DOHH2 (cell line): ENCODE measurements at regions not wholly inside any gene's neighbourhood (a gene's known extent, or its start where the extent isn't known, plus 50 kb on each side); places are given as distances from the start of the nearest gene placed in this dataset.

Experiments
- H3F3A ChIP-seq: fragments of 200-600 bp; sonication (generic), shearing (Covaris generic); 2 replicates; pipeline ENCODE4 v1.6.0; 2016; ENCODE audit warnings: antibody characterized with exemption, mild to moderate bottlenecking; ENCODE audit not compliant: control insufficient read depth, insufficient read depth
- H3K27ac ChIP-seq: fragments of 200-600 bp; sonication (generic); 2 replicates; pipeline ENCODE4 v1.5.1; 2014; ENCODE audit warnings: low read depth, mild to moderate bottlenecking, low read length, moderate library complexity
- H3K27me3 ChIP-seq: fragments of 200-600 bp; sonication (generic); 2 replicates; pipeline ENCODE4 v1.6.1; 2014; ENCODE audit warnings: mild to moderate bottlenecking, low read length, mixed read lengths; ENCODE audit not compliant: control insufficient read depth
- H3K36me3 ChIP-seq: fragments of 200-600 bp; sonication (generic); 2 replicates; pipeline ENCODE4 v1.6.1; 2014; ENCODE audit warnings: mild to moderate bottlenecking, low read length, moderate library complexity, mixed read lengths; ENCODE audit not compliant: control insufficient read depth
- H3K4me1 ChIP-seq: fragments of 200-600 bp; sonication (generic); 2 replicates; pipeline ENCODE4 v1.6.1; 2014; ENCODE audit warnings: mild to moderate bottlenecking, low read length, mixed read lengths; ENCODE audit not compliant: control insufficient read depth
- H3K4me2 ChIP-seq: fragments of 200-600 bp; sonication (generic); 2 replicates; pipeline ENCODE4 v1.6.0; 2014; ENCODE audit warnings: mild to moderate bottlenecking, low read length, moderate library complexity
- H3K4me3 ChIP-seq: fragments of 200-600 bp; sonication (generic); 2 replicates; pipeline ENCODE4 v1.5.1; 2014; ENCODE audit warnings: mild to moderate bottlenecking, low read length, mixed read lengths
- H3K79me2 ChIP-seq: fragments of 200-600 bp; sonication (generic); 2 replicates; pipeline ENCODE4 v1.6.1; 2014; ENCODE audit warnings: mild to moderate bottlenecking, low read length, mixed read lengths; ENCODE audit not compliant: control insufficient read depth
- H3K9me2 ChIP-seq: fragments of 200-600 bp; sonication (generic); replicated peaks from 2 replicates; pipeline ENCODE4 v1.6.1; 2014; ENCODE audit warnings: mild to moderate bottlenecking, low read length, mixed read lengths; ENCODE audit not compliant: control insufficient read depth
- H3K9me3 ChIP-seq: fragments of 200-600 bp; sonication (generic); 2 replicates; pipeline ENCODE4 v1.6.1; 2014; ENCODE audit warnings: antibody characterized with exemption, low read length, mixed read lengths; ENCODE audit not compliant: control insufficient read depth, insufficient read depth
- H4K20me1 ChIP-seq: fragments of 200-600 bp; sonication (generic); 2 replicates; pipeline ENCODE4 v1.6.0; 2014; ENCODE audit warnings: low read depth, mild to moderate bottlenecking, antibody characterized with exemption, low read length, moderate library complexity; ENCODE audit not compliant: control insufficient read depth, insufficient read depth
- EZH2phosphoT487 ChIP-seq: fragments of 200-600 bp; sonication (generic); IDR thresholded peaks from 2 replicates; pipeline ENCODE4 v1.6.1; 2017; ENCODE audit warnings: borderline replicate concordance, mild to moderate bottlenecking, antibody characterized with exemption, low read length, moderate library complexity, mixed read lengths
- TF ChIP-seq, protein P1 (sequence below): fragments of 200-600 bp; sonication (generic); IDR thresholded peaks from one replicate; pipeline ENCODE4 v1.5.1; 2014; ENCODE audit warnings: antibody characterized with exemption, mild to moderate bottlenecking, low read depth, low read length; ENCODE audit not compliant: poor library complexity, severe bottlenecking

DNA sequence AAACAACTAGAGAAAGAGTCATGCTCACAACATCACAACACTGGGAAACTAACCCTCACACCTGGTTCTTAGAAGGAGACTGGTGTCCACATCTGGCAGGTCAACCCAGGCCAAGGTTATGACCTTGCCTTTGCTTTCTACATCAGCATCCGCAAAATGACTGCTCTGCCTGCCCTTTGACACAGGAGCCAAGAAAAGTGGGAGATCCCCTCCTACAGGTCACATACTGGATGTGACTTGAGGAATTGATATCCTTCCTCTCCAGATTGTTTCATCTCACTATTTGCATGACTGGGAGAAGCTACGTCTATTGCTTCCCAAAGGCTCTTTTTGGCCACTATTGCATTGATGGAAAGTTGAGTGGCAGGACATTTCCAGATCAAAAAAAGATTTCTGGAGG is 115.5 kb downstream of the MIS18A start:
- Histone ChIP-seq H4K20me1 (no peaks in the 10 kb centered on the region), H3K9me2 (no peaks in the 10 kb centered on the region), H3K27me3 (peaks cover 8% of the 10 kb centered on the region; the same call in 1 of the 2 replicates), H3K4me2 (no peak overlapping the region), H3K27ac (no peak overlapping the region), H3F3A (no peaks in the 10 kb centered on the region), H3K4me3 (no peak overlapping the region), H3K9me3 (no peaks in the 10 kb centered on the region), H3K36me3 (no peaks in the 10 kb centered on the region), H3K79me2 (no peaks in the 10 kb centered on the region), H3K4me1 (no peaks in the 10 kb centered on the region)
- TF ChIP-seq, protein P1, sequence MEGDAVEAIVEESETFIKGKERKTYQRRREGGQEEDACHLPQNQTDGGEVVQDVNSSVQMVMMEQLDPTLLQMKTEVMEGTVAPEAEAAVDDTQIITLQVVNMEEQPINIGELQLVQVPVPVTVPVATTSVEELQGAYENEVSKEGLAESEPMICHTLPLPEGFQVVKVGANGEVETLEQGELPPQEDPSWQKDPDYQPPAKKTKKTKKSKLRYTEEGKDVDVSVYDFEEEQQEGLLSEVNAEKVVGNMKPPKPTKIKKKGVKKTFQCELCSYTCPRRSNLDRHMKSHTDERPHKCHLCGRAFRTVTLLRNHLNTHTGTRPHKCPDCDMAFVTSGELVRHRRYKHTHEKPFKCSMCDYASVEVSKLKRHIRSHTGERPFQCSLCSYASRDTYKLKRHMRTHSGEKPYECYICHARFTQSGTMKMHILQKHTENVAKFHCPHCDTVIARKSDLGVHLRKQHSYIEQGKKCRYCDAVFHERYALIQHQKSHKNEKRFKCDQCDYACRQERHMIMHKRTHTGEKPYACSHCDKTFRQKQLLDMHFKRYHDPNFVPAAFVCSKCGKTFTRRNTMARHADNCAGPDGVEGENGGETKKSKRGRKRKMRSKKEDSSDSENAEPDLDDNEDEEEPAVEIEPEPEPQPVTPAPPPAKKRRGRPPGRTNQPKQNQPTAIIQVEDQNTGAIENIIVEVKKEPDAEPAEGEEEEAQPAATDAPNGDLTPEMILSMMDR: no peak
- no peak for TF ChIP-seq EZH2phosphoT487

DNA sequence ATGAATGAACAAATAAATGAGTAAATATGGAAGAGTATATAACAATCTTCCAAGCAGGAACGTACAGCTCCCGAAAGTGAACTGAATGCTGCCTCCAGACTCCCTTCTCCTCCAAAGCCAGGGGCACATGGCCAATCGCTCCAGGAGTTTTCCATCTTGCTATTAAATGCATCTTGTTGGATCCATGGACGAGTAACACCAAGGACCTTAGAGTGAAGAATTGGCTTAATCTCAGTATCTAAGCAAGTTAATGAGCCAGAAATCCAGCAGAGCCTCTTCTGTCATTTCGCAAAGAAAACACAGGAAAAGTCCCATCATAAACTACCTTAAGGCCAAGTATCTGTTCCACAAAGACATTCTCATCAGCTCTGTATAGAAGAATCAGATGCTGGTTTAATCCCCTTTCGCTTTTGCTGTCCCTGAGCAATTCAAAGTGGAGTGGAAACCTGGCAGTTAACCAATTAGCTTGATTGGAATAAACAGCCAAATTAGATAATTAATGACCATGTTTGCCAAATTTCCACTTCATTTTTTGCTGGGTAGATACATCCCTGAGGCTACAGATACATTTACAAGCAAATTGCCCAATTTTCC is 116.0 kb downstream of the MIS18A start:
- Histone ChIP-seq H3K79me2 (no peaks in the 10 kb centered on the region), H3K9me2 (no peaks in the 10 kb centered on the region), H3K4me2 (no peak overlapping the region), H3K9me3 (no peaks in the 10 kb centered on the region), H3K27ac (no peak overlapping the region), H4K20me1 (no peaks in the 10 kb centered on the region), H3F3A (no peaks in the 10 kb centered on the region), H3K27me3 (peaks cover 8% of the 10 kb centered on the region; the same call in 1 of the 2 replicates), H3K4me3 (no peak overlapping the region), H3K4me1 (no peaks in the 10 kb centered on the region), H3K36me3 (no peaks in the 10 kb centered on the region)
- TF ChIP-seq, protein P1: no peak
- no peak for TF ChIP-seq EZH2phosphoT487

DNA sequence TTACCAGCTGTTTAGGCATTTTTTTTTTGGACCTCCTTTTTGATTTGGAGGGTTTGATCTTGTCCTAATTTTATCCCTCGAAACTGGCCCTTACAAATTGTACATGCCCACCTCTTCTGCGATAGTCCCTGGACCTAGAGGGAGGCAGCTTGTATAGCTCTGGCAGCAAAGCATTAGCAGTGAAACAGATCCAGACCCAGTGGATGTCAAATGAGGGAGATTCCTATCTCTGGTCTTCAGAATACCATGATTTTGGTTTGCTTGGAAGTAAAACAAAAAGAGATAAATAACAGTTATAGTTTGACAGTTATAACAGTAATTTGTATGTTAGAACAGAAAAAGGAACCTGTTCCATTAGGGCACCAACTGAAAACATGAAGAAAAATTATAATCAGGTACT is 123.6 kb downstream of the MIS18A start:
- Histone ChIP-seq H3K27me3 (0 out of 2 replicates have a peak, but pooled peaks cover 3% of the 10 kb centered on the region), H4K20me1 (no peaks in the 10 kb centered on the region), H3K79me2 (no peaks in the 10 kb centered on the region), H3K9me2 (no peaks in the 10 kb centered on the region), H3K4me3 (no peak overlapping the region), H3K4me1 (no peaks in the 10 kb centered on the region), H3F3A (no peaks in the 10 kb centered on the region), H3K9me3 (no peaks in the 10 kb centered on the region), H3K36me3 (no peaks in the 10 kb centered on the region), H3K4me2 (no peak overlapping the region), H3K27ac (no peak overlapping the region)
- TF ChIP-seq EZH2phosphoT487: no peak
- TF ChIP-seq, protein P1: no peak

DNA sequence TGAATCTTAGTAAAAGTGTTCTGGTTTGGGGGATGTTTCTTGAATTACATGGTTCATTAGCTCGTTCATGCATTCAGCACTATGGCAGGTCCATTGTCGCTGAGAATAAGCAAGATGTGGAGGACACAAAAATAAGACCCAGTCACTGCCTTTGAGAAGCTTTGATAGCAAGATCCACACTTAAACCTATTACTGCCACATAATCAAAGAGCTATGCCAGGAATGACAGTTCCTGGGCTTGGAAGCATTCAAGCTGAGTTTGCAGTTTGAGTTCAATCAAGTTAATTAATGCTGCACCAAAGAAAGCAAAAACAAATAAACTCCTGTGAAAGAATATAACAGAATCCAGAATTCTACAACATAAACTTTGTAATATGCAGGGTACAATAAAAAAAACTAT is 131.8 kb downstream of the MIS18A start:
- H3K27me3 ChIP-seq: peaks cover 29% of the 10 kb centered on the region
- no peaks in the 10 kb centered on the region for H3K36me3 ChIP-seq

More for the DNA sequence above, 131.8 kb downstream of the MIS18A start:
- Histone ChIP-seq H4K20me1 (no peaks in the 10 kb centered on the region), H3K4me2 (no peak overlapping the region), H3K4me3 (no peak overlapping the region), H3K79me2 (no peaks in the 10 kb centered on the region), H3K27ac (no peak overlapping the region), H3K9me2 (no peaks in the 10 kb centered on the region), H3F3A (no peaks in the 10 kb centered on the region), H3K4me1 (no peaks in the 10 kb centered on the region), H3K9me3 (no peaks in the 10 kb centered on the region)
- TF ChIP-seq, protein P1: no peak
- TF ChIP-seq EZH2phosphoT487: no peak
